Sigmoid colon (tissue), 4 donors: ENCODE measurements at regions not wholly inside any gene's neighbourhood (a gene's known extent, or its start where the extent isn't known, plus 50 kb on each side); places are given as distances from the start of the nearest gene placed in this dataset.

Experiments
- CTCF ChIP-seq, 4 experiments: fragments of 450-650 bp in 3 of 4; fragments of 200-600 bp in 1 of 4; IDR thresholded peaks; one replicate each; pipeline ENCODE4 v1.5.1; 2016 to 2019; ENCODE audit warnings: antibody characterized with exemption in 4 of 4, mild to moderate bottlenecking in 3 of 4, moderate library complexity in 2 of 4
- EP300 ChIP-seq, 4 donors: sonication (generic); formaldehyde crosslinking; IDR thresholded peaks; one replicate each; pipeline ENCODE4 v1.6.1; 2017; ENCODE audit warnings: antibody characterized with exemption in 4 of 4
- POLR2A ChIP-seq, 2 donors: fragments of 450-650 bp; IDR thresholded peaks; one replicate each; pipeline ENCODE4 v1.6.1; 2016; ENCODE audit warnings: antibody characterized with exemption in 2 of 2, mild to moderate bottlenecking in 2 of 2, moderate library complexity in 2 of 2
- POLR2AphosphoS5 ChIP-seq, 4 donors: sonication (generic); formaldehyde crosslinking; IDR thresholded peaks; one replicate each; pipeline ENCODE4 v1.6.1; 2017; ENCODE audit warnings: antibody characterized with exemption in 4 of 4

- no peak for TF ChIP-seq CTCF (IDR thresholded peaks at IDR 0.05)
- TF ChIP-seq POLR2A (IDR thresholded peaks at IDR 0.05) = no peak
- TF ChIP-seq POLR2AphosphoS5 (IDR thresholded peaks at IDR 0.05) = no peak
- TF ChIP-seq EP300 (IDR thresholded peaks at IDR 0.05) = no peak
These were observed 615.6 kb upstream of the CDH2 start for GRCh38 chr18:28792404-28793086.
